ENCODE measurements at regions not wholly inside any gene's neighbourhood (a gene's known extent, or its start where the extent isn't known, plus 50 kb on each side); places are given as distances from the start of the nearest gene placed in this dataset.
"Not testable (repeated sequence)": the region's sequence is repeated elsewhere in the genome, so short reads cannot be mapped to it uniquely, and the experiment has no call there.

- TF ChIP-seq CTCF (conservative IDR thresholded peaks at IDR 0.05; ENCODE audit: low read length); EZH2phosphoT487 (IDR thresholded peaks at IDR 0.05; ENCODE audit: borderline replicate concordance): not testable (repeated sequence)
These were observed 175.7 kb downstream of the ADRA2C start for GRCh38 chr4:3941735-3942522.

Measured in Loucy (cell line).